Globus pallidus (tissue), 1 donor: ENCODE measurements at regions not wholly inside any gene's neighbourhood (a gene's known extent, or its start where the extent isn't known, plus 50 kb on each side); places are given as distances from the start of the nearest gene placed in this dataset.
A peak's percentile ranks its signal among the peaks of the same experiment; 100 is the strongest.

Source experiments
- DNase-seq: peaks from one replicate; pipeline ENCODE4 v3.0.0-alpha.2; 2015; ENCODE audit warnings: low spot score

- no peak for DNase-seq
Observed at GRCh38 chr16:49078104-49078503, 203.5 kb downstream of the CBLN1 start.

- no peak for DNase-seq
Observed at GRCh38 chr16:49075709-49076108, 205.9 kb downstream of the CBLN1 start.

GRCh38 chr16:49068224-49068623, 213.4 kb downstream of the CBLN1 start:
- DNase-seq = no peak

- no peak for DNase-seq
Observed at GRCh38 chr16:49067776-49068175, 213.9 kb downstream of the CBLN1 start.

- no peak for DNase-seq
Observed at GRCh38 chr16:49061137-49061714, 220.4 kb downstream of the CBLN1 start.

GRCh38 chr16:49060728-49061127, 220.9 kb downstream of the CBLN1 start:
- no peak for DNase-seq

- DNase-seq = no peak
Observed at GRCh38 chr16:49058382-49058781, 223.3 kb downstream of the CBLN1 start.

- DNase-seq = no peak
Observed at GRCh38 chr16:49057936-49058335, 223.7 kb downstream of the CBLN1 start.

GRCh38 chr16:49057391-49057790, 224.2 kb downstream of the CBLN1 start:
- DNase-seq = no peak

- no peak for DNase-seq
Observed at GRCh38 chr16:49056546-49056945, 225.1 kb downstream of the CBLN1 start.

GRCh38 chr16:49055824-49056545, 225.7 kb downstream of the CBLN1 start:
- no peak for DNase-seq

- DNase-seq = no peak
Observed at GRCh38 chr16:49055291-49055690, 226.3 kb downstream of the CBLN1 start.

- no peak for DNase-seq
Observed at GRCh38 chr16:49054606-49055005, 227.0 kb downstream of the CBLN1 start.

GRCh38 chr16:49052846-49053245, 228.8 kb downstream of the CBLN1 start:
- DNase-seq = no peak

- no peak for DNase-seq
Observed at GRCh38 chr16:49051576-49051975, 230.1 kb downstream of the CBLN1 start.

- DNase-seq = no peak
Observed at GRCh38 chr16:49050607-49051006, 231.0 kb downstream of the CBLN1 start.

- DNase-seq = no peak
Observed at GRCh38 chr16:49049644-49050043, 232.0 kb downstream of the CBLN1 start.

- DNase-seq = peak; percentile 42
Observed at GRCh38 chr16:49049191-49049590, 232.4 kb downstream of the CBLN1 start.

GRCh38 chr16:49048557-49048956, 233.1 kb downstream of the CBLN1 start:
- peak; percentile 80 for DNase-seq

GRCh38 chr16:49036126-49036525, 245.5 kb downstream of the CBLN1 start:
- DNase-seq = no peak

- DNase-seq = no peak
Observed at GRCh38 chr16:49027420-49027819, 254.2 kb downstream of the CBLN1 start.

GRCh38 chr16:49026566-49027181, 255.0 kb downstream of the CBLN1 start:
- DNase-seq = no peak

GRCh38 chr16:49024896-49025295, 256.7 kb downstream of the CBLN1 start:
- no peak for DNase-seq

- DNase-seq = no peak
Observed at GRCh38 chr16:49024016-49024415, 257.6 kb downstream of the CBLN1 start.
